ENCODE measurements at regions not wholly inside any gene's neighbourhood (a gene's known extent, or its start where the extent isn't known, plus 50 kb on each side); places are given as distances from the start of the nearest gene placed in this dataset.
"Not testable (repeated sequence)": the region's sequence is repeated elsewhere in the genome, so short reads cannot be mapped to it uniquely, and the experiment has no call there.

GRCh38 chr9:87382900-87383299 lies 114.8 kb upstream of the DAPK1 start:
- DNase-seq: no peak

- DNase-seq: no peak
Measured at GRCh38 chr9:87383344-87384150, 114.1 kb upstream of the DAPK1 start.

GRCh38 chr9:87386490-87387025 lies 111.1 kb upstream of the DAPK1 start:
- no peak for DNase-seq

- no peak for DNase-seq
Measured at GRCh38 chr9:87387351-87388011, 110.2 kb upstream of the DAPK1 start.

- DNase-seq: not testable (repeated sequence)
Measured at GRCh38 chr9:87388708-87389107, 109.0 kb upstream of the DAPK1 start.

- no peak for DNase-seq
Measured at GRCh38 chr9:87389936-87390335, 107.7 kb upstream of the DAPK1 start.

- DNase-seq: no peak
Measured at GRCh38 chr9:87390361-87390760, 107.3 kb upstream of the DAPK1 start.

GRCh38 chr9:87392086-87392485 lies 105.6 kb upstream of the DAPK1 start:
- no peak for DNase-seq

GRCh38 chr9:87393706-87394230 lies 103.9 kb upstream of the DAPK1 start:
- no peak for DNase-seq

GRCh38 chr9:87395804-87396479 lies 101.7 kb upstream of the DAPK1 start:
- DNase-seq: no peak

GRCh38 chr9:87401681-87402080 lies 96.0 kb upstream of the DAPK1 start:
- DNase-seq: no peak

- no peak for DNase-seq
Measured at GRCh38 chr9:87402537-87402936, 95.1 kb upstream of the DAPK1 start.

GRCh38 chr9:87405677-87406542 lies 91.8 kb upstream of the DAPK1 start:
- DNase-seq: no peak

- no peak for DNase-seq
Measured at GRCh38 chr9:87406543-87407166, 91.0 kb upstream of the DAPK1 start.

GRCh38 chr9:87410047-87411005 lies 87.3 kb upstream of the DAPK1 start:
- DNase-seq: not testable (repeated sequence)

- DNase-seq: no peak
Measured at GRCh38 chr9:87420884-87421283, 76.8 kb upstream of the DAPK1 start.

GRCh38 chr9:87421734-87422133 lies 75.9 kb upstream of the DAPK1 start:
- DNase-seq: no peak

- DNase-seq: no peak
Measured at GRCh38 chr9:87422999-87423398, 74.7 kb upstream of the DAPK1 start.

- DNase-seq: not testable (repeated sequence)
Measured at GRCh38 chr9:87423885-87424284, 73.8 kb upstream of the DAPK1 start.

- DNase-seq: no peak
Measured at GRCh38 chr9:87425202-87425601, 72.5 kb upstream of the DAPK1 start.

Data from femur (tissue), 1 donor.